ENCODE measurements at regions not wholly inside any gene's neighbourhood (a gene's known extent, or its start where the extent isn't known, plus 50 kb on each side); places are given as distances from the start of the nearest gene placed in this dataset.

DNA sequence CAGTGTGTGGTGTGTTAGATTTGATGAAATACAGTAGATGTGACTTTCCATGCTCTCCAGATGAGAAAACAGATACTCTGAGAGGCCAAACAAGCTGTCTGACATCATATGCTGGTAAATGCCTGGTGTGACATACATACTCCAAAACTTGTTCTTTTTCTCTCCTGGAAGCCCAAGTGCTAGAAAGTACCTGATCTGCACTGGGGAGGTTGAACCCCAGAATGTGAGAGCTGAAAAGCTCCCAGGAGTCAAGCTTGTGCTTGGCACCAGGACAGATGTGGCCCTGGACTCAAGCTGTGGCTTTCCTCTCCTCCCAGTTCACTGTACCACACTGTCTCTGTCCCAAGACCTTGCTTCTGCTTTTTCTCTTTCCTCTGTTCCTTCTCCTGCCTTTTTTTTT is 389.0 kb upstream of the USP24 start:
- TF ChIP-seq CTCF (IDR thresholded peaks at IDR 0.05) (no peak), POLR2A (IDR thresholded peaks at IDR 0.05) (no peak)

Measured in testis (tissue), 2 donors.